Stimulated activated CD4-positive, alpha-beta T cell treated with anti-CD3 and anti-CD28 coated beads, Interleukin-2, amount 100 ng/mL, for 24 hours (primary cell): ENCODE measurements at regions not wholly inside any gene's neighbourhood (a gene's known extent, or its start where the extent isn't known, plus 50 kb on each side); places are given as distances from the start of the nearest gene placed in this dataset.
"Not testable (repeated sequence)": the region's sequence is repeated elsewhere in the genome, so short reads cannot be mapped to it uniquely, and the experiment has no call there.

ENCODE experiments used
- DNase-seq, 2 donors: peaks; one replicate each; pipeline ENCODE4 v3.0.0-alpha.2; 2020

DNA sequence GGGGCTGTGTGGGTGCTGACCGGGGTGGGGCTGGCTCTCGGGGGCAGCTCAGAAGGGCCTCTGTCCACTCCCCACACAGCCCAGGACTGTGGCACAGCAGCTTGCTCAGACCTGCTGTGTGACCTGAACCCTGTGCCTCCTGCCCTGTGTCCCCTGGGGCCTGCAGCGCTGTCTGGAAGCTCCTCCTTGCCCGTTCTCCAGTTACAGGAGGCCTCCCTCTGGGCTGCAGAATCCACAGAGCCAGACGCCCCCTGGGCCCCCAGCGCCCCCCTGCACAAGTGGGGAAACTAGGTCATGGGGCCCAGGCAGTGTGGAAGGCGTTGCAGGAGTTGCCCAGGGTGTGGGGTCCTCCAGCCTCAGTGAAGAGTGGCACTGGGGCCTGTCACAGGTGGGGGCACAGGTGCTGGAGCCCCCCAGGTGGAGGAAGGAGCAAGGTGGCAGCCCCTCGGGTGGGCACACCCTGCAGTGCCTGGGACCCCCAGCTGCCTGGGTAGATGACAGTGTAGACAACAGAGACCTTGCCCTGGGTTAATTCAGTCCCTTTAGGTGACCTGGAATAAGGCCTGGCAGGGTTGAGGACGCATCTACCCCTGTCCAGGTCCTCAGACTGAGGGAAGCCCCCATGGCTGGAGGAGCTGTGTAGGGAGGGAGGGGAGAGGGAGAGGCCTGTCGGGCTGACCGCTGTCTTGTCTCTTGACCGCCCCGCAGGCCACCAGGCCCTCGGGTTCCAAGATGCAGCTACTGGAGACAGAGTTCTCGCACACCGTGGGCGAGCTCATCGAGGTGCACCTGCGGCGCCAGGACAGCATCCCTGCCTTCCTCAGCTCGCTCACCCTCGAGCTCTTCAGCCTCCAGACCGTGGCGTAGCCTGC is 120.2 kb downstream of the IGLL1 start:
- not testable (repeated sequence) for DNase-seq

- DNase-seq = no peak
Measured at GRCh38 chr22:23458663-23459541, 121.2 kb downstream of the IGLL1 start.

DNA sequence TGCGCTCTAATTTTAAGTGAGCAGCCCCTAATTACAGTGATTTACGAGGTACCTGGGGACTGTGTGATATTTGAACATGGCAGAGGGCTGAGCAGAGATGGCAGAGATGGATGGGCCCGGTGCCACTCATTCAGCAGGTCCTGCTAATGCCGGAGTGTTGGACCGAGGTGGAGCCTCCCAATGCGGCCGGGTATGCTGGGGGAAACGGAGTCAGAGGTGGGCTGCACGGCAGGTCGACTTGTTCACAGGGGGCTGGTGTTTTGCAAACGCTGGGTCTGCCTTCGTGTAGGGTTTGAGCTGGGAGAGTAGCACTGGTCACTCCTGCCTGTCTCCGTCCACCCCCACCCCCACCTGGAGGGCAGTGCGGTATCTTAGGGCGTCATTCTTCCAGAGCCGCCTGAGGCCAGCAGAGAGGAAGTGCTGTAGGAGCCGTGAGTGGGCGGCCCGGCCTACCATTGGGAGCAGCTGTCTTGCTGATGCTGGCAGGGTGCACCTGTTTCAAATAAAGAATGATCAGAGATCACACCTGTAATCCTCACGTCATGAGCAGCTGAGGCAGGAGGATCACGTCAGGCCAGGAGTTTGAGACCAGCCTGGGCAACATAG is 122.6 kb downstream of the IGLL1 start:
- no peak for DNase-seq

DNA sequence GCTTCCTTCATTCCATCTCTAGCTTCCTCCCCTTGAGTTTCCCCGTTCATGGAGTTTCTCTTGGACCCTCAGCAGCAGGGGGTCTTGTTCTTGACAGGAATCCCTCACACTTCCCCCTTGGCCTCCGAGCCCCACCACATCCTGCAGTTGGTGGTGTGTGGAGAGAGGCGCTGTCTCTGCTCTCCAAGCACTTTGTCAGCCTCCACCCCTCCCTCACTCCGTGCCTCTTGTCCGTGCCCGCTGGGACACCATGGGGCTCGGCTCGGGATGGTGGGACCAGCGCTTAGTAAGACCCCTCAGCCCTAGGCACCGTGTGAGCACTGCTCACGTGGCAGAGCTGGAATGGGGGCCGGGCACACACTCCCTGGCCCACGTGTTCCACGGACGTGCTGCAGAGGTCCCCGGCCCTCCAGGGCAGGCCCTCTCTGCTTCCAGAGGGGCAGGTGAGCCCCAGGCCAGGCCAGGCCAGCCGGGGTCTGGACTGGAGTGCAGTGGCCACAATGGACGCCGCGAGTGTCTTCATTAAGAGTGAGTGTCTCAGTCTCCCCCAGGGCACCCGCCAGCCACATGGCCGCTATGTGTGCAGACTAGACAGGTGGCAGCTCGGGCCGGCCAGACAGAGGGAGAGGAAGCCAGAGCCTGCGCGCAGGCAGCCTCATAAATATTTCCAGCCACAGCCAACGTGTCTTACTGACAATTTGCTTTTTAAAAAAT is 123.3 kb downstream of the IGLL1 start:
- DNase-seq = not testable (repeated sequence)

DNA sequence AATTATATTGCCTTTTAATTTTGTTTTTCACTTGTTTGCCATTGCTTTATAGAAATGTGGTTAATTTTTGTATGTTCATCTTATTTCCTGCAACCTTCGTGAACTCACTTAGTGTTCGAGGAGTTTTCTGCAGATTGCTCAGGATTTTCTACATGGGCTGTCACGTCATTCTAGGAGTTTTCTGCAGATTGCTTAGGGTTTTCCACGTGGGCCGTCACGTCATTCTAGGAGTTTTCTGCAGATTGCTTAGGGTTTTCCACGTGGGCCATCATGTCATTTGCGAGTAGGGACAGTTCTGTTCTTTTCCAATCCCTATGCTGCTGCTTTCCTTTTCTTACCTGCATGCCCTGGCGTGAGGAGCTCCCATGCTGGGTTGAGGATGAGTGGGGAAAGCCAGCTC is 125.7 kb downstream of the IGLL1 start:
- not testable (repeated sequence) for DNase-seq

DNA sequence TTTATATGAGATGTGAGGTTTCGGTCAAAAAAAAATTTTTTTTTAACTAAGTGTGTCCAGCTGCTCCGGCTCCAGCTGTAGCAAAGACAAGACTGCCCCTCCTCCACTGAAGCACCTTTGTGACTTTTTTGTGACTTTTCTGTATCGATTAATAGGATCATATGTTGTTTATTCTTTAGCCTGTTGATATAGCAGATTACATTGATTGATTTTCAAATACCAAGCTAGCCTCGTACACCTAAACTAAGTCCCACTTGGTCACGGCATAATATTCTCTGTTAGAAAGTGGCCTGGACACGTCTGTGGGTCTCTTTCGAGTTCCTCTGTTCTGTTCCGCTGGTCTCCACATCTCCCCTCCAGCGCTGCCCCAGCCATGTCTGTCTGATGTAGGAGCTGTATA is 126.8 kb downstream of the IGLL1 start:
- no peak for DNase-seq

DNA sequence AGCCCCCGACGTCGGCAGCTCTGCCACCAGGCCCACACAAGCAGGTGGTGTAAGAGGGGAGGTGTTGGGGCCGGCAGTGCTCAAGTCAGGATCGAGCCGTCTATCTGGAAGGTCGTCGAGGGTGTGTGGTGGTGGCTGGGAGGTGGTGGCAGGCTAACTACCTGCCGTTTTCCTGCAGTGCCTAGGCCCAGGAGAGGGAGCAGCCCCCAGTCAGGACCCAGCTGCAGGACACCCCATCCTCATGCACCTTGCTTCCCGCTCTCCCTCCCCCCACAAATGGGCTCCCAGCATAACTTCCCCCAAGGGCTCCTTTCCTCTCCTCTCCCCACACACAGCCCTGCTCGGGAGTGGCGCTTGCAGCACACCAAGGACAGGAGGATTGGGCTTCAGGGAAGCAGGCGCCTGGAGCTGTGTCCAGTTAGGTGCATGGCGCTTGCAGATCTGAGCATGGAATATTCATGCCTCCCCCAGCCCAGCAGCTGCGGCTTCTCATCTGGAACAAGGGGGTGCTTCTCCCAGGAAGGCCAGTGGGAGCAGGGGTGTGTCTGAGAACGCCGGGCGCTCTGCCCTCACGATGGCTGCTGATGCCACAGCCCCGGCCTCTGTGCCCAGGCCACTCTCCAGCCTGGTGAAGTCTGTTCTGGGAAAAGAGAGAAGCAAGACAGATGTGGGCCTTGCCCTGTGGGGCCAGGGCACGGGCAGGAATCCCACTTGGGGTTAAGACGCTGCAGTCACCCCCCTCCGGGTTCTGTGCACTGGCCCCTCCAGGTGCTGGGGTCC is 127.7 kb downstream of the IGLL1 start:
- DNase-seq = no peak

- not testable (repeated sequence) for DNase-seq
Measured at GRCh38 chr22:23451452-23452230, 128.4 kb downstream of the IGLL1 start.

DNA sequence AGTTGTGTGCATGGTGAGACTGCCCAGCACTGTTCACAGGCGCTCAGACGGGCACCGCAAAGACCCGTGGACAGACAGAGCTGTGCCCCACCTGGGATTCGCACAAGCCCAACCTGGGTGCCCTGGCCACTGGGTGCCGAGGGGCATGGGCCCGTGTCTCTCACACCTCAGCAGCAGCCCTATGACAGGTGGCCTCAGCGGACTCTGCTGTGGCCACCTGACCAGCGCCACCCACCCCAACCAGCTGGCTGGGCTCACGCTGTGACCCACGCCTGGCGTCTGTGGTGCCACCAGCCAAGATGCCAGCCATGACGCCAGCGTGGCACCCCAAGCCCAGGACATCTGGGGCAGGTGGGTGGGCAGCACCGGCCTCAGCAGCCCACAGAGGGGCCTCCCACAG is 129.3 kb downstream of the IGLL1 start:
- DNase-seq = not testable (repeated sequence)

DNA sequence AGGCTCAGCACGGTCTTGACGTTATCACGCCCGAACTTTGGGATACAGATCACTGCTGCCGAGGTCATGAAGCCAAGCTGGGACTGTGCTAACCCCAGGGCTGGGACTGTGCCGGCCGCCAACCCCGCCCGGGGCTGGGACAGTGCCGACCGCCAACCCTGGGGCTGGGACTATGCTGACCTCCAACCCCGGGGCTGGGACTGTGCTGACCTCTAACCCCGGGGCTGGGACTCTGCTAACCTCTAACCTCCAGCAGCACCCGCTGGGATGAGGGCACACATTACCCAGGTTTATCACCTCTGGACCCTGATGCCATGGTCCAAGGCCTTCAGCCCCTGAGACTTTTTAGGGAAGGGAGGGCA is 129.7 kb downstream of the IGLL1 start:
- DNase-seq = no peak

GRCh38 chr22:23449748-23450433 is 130.2 kb downstream of the IGLL1 start:
- not testable (repeated sequence) for DNase-seq

DNA sequence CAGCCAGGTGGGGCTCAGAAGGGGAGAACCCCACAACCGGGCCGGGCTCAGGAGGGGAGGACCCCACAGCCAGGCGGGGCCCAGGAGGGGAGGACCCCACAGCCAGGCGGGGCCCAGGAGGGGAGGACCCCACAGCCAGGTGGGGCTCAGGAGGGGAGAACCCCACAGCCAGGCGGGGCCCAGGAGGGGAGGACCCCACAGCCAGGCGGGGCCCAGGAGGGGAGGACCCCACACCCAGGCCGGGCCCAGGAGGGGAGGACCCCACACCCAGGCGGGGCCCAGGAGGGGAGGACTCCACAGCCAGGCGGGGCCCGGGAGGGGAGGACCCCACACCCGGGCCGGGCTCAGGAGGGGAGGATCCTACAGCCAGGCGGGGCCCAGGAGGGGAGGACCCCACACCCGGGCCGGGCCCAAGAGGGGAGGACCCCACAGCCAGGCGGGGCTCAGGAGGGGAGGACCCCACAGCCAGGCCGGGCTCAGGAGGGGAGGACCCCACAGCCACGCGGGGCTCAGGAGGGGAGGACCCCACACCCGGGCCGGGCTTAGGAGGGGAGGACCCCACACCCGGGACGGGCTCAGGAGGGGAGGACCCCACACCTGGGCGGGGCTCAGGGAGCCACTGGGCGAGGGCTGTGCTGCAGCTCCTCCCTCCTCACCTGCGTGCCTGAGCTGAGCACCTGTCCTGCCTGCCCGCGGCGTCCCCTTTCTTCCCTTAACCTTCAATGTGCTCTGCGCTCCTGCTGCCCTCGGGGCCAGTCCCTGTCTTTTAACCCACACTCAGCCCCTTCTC is 131.4 kb downstream of the IGLL1 start:
- not testable (repeated sequence) for DNase-seq

DNA sequence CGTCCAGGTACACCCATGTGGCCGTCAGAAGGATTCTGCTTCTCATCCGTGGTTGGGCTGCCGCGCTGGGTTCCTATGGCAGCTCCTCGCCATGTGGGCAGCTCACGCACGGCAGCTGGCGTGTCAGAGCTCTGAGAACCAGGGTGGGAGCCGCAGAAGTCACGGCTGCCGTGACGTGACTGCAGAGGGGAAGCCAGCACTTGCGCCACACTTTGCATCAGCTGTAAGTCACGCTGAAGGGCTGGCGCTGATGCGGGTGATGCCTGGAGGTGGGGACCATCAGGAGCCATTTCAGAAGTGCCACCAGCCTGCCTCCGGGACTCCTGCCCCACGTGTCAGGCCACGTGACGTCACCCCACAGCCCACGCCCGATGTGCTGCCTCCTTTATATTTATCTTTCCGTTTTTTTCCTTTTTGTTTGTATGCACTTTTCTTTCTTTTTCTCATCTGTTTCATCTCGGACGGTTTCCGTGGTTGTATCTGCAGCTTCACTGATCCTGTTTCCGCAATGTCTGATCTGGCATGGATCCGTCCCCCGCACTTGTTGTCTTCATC is 133.2 kb downstream of the IGLL1 start:
- no peak for DNase-seq

- not testable (repeated sequence) for DNase-seq
Measured at GRCh38 chr22:23446194-23446593, 133.9 kb downstream of the IGLL1 start.

GRCh38 chr22:23443905-23444304 is 136.2 kb downstream of the IGLL1 start:
- DNase-seq = not testable (repeated sequence)

GRCh38 chr22:23439581-23439980 is 140.5 kb downstream of the IGLL1 start:
- not testable (repeated sequence) for DNase-seq

- no peak for DNase-seq
Measured at GRCh38 chr22:23438216-23438615, 141.9 kb downstream of the IGLL1 start.

- DNase-seq = no peak
Measured at GRCh38 chr22:23437779-23438178, 142.3 kb downstream of the IGLL1 start.

DNA sequence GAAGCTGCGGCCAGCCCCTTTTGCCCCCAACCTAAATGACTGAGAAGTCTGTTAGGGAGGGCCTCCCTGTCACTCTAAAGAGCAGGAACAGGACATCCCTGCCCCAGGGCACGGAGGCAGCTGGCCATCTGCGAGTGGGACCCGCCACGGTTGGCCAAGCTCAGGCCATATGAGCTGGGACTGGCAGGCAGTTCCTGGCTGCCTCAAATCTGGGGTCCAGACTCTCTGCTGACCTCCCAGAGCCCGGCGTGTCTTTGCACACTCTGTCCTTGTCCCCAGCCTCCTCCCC is 143.0 kb downstream of the IGLL1 start:
- not testable (repeated sequence) for DNase-seq
